NCI-H2029 treated with DMSO at 0.1 percent for 48 hours (cell line): ENCODE measurements at regions not wholly inside any gene's neighbourhood (a gene's known extent, or its start where the extent isn't known, plus 50 kb on each side); places are given as distances from the start of the nearest gene placed in this dataset.

Experiments
- DNase-seq: peaks from one replicate; lab custom pipeline; 2025; lab: John Stamatoyannopoulos, UW

GRCh38 chr12:92032101-92032500 lies 113.5 kb downstream of the BTG1 start:
- no peak for DNase-seq

DNA sequence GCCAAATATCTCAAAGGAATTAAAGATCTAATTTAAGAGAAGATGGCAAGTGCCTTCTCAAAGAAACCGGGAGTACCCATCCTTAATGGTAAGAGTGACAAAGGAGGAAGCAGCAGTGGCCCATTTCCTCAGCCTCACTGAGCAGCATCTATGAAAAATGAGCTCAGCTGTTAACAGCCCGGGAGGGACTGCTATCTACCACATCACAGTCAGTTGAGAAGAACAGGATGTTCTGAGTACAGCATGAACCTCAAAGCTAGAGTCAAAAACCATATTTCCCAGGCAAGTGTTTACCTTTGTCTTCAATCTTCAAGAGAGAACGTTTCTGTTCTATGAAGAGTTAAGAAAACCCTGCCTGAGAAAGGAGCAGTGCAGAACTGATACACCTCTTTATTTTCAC lies 115.0 kb downstream of the BTG1 start:
- DNase-seq, result no peak

- DNase-seq, result no peak
Observed at GRCh38 chr12:92029902-92030586, 115.6 kb downstream of the BTG1 start.

DNA sequence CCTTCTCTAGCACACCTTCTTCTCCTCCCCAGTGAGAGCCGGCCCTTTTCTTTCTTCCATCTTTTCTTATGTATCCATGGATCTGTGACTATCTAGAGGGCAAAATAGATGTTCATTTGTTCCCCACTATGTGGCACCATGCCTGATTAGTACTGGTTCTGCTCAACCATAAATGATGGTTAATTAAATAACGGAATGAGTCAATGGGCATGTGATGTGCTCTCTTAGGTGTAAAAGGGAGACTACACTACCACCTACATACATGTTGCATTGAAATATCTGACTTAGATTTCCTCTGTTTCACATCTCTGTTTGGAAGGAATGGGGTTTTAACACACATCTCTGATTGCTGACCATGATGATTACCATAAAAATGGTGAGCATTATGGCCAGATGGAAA lies 116.5 kb downstream of the BTG1 start:
- DNase-seq, result no peak

DNA sequence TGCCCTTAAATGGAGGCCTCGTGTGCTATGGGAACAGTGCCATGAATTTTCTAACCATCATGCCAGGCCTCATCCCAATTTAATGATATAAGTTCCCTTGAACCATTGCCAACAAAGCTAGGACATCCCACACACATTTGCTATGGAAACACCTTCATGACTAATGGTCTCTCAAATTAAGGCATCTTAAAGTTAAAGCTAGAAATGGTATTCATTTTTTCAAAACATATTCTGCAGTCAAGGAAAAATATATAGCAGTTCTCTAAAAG lies 117.3 kb downstream of the BTG1 start:
- DNase-seq, result no peak

GRCh38 chr12:92027701-92028440 lies 117.8 kb downstream of the BTG1 start:
- no peak for DNase-seq

DNA sequence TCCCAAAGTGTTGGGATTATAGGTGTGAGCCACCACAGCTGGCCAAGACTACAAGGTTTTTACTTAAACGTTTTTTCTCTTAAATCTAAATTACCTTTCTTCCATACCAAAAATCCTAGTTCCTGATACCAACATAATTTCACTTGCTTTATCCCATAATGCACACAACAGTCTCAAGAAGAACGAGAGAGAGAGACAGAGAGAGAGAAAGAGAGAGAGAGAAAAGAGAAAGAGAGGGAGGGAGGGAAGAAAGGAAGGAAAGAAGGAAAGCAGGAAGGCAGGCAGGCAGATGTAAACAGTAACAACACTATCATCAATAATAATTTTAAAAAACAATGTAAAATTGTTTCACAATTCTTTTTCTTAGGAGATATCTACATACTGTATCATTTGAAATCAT lies 118.4 kb downstream of the BTG1 start:
- DNase-seq, result no peak

DNA sequence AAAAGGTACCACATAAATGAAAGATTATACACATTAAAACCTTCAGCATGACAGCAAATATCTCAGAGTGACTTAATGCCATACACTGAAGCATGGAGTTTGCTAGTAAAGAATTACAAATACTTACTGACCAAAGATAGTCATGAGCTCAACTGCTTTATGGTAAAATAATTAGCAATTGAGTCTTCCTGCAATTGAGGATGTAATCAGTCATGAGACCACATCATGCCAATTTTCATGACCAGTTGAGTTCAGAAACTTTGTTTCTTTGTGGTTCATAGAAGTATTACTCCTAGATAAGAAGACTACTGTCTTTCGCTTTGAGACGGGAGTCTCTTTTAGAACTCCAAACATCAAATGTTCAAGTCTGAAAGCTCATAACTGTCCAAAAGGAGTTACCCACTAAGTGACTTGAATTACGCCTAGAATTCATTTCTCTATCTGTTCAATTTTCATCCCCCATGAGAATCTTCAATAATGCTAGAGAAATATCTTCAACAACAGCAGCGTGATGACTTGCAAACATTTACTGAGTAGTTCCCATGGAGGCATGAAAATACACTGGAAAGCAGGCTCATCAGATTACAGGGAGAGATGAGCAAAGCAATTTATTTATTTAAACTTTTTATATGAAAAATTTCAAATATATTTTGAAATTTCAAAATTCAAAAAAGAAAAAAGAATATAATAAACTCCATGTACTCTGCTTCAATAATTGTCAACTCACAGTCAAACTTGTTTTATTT lies 120.0 kb downstream of the BTG1 start:
- DNase-seq, result no peak

GRCh38 chr12:92022093-92022492 lies 123.6 kb downstream of the BTG1 start:
- no peak for DNase-seq

- no peak for DNase-seq
Observed at GRCh38 chr12:92021666-92022035, 124.0 kb downstream of the BTG1 start.

DNA sequence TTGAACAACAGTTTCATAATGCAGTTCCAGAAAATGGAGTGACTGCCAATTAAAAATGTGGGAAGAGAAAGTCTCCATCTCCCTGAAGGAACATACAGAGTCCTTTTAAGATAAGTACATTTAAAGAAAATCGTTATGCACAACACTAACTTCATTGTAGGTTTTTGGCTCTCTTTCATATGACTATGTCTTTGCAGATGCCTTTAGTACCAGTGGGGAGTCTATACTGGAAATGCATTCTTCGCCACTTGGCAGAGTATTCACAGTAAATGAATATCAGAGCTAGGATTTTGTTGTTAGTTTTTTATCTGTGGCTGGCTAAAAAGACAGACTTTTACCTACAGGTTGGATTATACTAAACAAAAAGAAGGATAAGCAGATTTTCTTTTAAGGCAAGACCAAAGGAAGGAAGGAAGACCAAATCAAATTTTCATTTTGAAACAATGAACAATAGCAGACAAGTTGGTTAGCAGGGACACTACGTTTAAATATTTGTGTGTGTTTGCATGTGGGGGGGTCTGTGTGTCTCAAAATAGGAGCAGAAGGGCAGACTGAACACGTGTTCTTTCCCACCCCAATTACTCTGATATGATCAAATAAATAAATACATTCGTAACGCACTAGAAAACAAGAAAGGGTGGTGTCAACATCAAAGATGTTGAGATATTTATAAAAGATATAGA lies 124.5 kb downstream of the BTG1 start:
- DNase-seq, result no peak

- no peak for DNase-seq
Observed at GRCh38 chr12:92019491-92020277, 126.0 kb downstream of the BTG1 start.

- no peak for DNase-seq
Observed at GRCh38 chr12:92012691-92013090, 133.0 kb downstream of the BTG1 start.

DNA sequence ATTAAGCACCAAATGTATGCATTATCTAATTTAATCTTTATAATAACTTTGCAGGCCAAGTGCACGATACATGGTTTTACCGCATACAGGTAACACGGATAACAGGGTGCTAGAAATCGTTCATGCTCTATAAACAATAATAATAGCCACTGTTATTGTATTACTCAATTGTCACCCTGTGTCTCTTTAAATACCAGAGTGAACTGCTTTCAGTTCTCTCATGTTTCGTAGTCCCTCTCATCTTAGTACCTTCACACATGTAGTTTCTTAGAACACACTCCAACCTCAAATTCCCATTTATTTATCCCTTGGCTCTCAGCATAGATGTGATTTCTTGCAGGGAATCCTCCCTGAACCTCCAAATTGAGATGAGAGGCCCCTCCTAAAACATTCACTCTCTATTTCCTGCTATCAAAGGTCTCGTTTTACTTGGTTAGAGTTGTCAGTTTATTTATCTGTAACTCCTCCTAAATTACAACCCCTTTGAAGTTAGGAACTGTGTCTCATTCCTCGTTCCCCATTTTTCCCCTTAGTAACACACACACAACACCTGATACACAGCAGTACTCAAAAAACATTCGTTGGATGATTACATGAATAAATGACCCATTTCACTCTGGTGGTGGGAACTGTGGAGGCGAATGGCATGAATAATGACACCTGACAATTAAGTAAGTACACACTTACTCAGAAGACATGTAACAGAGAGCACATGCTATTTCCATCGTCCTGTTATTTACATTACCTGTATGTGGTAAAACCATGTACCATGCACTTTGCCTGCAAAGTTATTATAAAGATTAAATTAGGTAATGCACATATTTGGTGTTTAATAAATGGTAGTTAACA lies 134.6 kb downstream of the BTG1 start:
- DNase-seq, result no peak

GRCh38 chr12:92010368-92010767 lies 135.3 kb downstream of the BTG1 start:
- DNase-seq, result no peak

- no peak for DNase-seq
Observed at GRCh38 chr12:92008345-92008744, 137.3 kb downstream of the BTG1 start.

DNA sequence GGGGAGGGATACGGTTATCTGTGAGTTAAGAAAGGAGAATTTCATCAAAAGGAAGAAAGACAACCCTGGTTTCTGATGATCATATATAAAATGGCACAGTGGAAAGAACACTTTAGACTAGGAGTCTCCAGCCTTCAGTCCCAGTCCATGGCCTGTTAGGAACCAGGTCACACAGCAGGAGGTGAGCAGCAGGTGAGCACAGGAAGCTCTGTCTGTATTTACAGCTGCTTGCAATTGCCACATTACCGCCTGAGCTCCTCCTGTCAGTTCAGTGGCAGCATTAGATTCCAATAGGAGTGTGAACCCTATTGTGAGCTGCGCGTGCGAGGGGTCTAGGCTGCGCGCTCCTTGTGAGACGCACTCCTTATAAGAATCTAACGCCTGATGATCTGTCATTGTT lies 137.9 kb downstream of the BTG1 start:
- no peak for DNase-seq

DNA sequence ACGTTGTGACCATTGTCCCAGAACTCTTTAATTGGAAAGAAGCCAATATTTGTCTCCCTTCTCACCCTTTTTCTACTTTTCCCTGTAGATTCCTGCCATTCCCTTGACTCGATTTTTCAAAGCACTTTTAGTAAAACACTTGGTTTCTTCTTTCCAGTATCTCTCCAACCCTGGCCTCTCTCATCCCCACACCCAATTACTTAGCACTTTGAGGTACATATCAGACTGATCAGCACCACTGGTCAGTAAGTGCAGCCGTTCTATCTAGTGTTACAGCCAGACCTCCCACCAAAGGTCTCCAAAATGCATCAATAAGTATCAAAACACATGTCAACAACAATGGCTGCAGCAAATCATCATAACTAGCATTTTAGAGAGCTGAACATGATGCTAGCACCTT lies 141.9 kb downstream of the BTG1 start:
- DNase-seq, result no peak

- no peak for DNase-seq
Observed at GRCh38 chr12:92002673-92003382, 142.8 kb downstream of the BTG1 start.

- no peak for DNase-seq
Observed at GRCh38 chr12:92002195-92002649, 143.4 kb downstream of the BTG1 start.
